Activated naive CD4-positive, alpha-beta T cell (primary cell): ENCODE measurements at regions not wholly inside any gene's neighbourhood (a gene's known extent, or its start where the extent isn't known, plus 50 kb on each side); places are given as distances from the start of the nearest gene placed in this dataset.

Experiments
- DNase-seq, 4 experiments: peaks; one replicate each; lab custom pipeline; 2025; lab: John Stamatoyannopoulos, UW

DNA sequence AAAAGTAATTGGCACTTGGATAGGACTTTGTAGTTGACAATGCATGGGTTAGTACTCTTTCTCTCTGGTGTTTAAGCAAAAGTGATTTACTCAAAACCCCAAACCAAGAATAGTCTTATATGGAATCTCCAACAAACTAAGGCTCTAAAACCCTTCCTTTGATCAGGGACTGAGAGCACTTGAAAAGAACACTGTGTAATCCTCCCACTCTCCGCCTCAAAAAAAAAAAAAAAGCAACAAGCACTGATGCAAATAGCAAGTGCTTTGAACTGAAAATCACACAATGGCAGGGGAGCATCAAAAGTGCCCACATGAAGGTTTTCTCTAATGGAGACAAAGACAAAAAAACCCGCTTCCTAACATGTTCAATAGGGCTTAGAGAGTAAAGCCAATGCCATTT is 467.9 kb upstream of the AUTS2 start:
- DNase-seq = no peak

DNA sequence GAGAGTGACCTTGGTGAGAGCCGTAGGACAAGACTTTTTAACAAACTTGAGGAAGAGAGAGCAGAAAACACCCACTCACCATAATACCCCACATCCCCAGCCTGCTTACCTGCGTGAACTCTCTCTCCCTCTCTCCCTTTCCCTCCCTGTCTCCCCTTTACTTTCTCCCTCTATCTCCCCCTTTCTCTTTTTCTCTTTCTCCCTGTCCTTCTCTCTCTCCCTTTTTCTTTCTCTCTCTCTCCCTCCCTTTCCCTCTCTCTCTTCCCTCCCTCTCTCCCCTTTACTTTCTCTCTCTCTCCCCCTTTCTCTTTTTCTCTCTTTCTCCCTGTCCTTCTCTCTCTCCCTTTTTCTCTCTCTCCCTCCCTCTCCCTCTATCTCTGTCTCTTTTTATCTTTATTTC is 464.0 kb upstream of the AUTS2 start:
- no peak for DNase-seq

DNA sequence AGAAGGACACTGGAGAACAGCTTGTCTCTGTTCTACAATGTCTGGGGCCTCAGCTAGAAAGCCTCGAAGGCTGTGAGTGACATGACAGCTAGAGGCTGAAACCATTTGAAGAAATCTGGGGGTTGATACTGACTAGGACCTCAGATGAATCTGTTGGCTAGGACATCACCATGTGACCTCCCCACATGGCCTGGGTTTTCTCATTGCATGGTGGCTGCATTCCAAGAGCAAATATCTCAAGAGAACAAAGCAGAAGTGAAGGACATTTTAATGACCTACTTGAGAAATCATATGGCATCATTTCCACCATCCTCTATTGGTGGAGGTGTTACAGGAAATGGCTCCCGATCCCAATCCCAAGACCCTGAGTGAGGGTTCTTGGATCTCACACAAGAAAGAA is 450.6 kb upstream of the AUTS2 start:
- no peak for DNase-seq

DNA sequence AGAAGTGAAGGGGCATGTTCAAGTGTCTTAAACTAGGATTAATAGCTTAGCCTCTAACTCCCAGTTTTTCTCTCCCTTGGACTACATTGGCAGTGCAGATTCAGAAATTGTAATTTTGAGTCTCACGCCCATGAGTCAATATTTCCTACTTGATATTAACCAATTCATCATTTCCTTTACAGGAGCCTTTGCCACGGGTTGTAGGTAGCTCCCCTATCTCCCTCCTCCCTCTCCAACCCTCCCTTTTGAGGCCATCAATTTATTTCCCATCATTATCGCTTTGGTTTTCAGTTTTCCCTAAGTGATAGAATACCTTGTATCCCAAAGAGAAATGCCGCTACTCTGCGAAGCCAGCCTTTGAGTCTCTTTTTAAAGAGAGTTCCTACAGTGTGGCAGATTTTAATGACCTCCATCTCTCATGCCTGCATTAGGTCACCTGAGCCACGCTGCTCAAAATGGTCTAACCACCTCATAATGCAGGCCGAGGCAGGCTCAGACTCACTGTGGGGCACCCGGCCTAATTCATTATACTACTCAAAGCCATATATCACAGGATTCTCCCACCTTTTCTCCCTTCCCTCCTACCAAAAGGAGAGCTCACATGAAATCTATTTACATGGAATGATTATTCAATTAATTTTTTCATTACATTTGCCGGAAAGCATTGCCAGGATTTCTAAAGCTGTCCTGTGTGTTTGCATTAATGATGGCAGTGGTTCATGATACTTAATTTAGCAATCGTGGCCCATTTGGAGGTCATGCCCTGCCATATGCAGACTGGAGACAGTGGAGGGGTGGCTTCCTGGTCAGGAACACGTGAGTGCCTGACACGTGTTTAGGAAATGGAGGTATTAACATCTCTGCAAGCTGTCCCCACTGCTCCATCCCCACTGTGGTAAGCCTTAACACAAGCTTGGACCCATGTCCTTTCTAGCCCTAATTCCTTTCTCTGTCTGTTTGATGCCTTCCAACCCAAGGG is 448.2 kb upstream of the AUTS2 start:
- DNase-seq = no peak

GRCh38 chr7:69162326-69162725 is 435.9 kb upstream of the AUTS2 start:
- no peak for DNase-seq

GRCh38 chr7:69162931-69163670 is 435.2 kb upstream of the AUTS2 start:
- DNase-seq = no peak

DNA sequence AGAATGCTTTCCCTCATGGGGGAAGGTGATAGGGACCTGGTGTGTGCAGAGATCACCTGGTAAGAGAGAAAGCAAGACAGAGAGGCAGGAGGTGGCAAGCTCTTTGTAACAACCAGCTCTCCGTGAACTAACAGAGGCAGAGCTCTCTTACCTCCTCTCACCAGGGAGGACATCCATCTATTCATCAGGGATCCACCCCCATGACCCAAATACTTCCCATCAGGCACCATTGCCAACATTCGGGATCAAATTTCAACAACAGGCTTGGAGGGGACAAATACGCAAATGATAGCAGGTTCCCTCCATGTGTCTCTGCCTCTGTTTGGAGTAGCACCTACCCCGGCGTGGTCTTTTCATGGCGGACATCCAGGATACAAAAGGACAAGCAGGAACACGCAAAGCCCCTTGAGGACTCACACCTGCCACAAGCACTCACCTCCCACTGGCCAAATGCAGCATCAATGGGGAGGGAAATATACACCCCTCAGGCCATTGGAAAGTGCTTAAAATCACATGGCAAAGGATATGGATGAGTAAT is 431.2 kb upstream of the AUTS2 start:
- no peak for DNase-seq

DNA sequence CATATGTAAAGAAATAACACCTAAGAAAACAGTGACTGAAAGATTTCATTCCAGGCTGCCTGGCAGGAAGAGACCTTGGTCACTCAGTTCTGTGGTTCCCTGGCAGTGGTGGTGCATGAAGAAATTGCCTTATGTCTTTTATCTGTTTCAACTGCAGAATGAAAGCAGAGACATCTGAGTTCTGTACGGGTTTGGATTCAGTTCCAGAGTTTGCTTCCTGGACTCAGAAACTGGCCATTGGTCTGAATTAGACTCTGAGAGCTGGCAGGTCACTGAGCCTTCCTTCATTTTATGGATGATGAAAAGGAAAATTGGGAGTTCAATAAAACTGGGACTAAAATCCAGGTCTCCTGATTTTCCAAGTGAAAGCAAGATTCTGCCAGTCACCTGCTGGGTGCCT is 428.9 kb upstream of the AUTS2 start:
- DNase-seq = no peak

DNA sequence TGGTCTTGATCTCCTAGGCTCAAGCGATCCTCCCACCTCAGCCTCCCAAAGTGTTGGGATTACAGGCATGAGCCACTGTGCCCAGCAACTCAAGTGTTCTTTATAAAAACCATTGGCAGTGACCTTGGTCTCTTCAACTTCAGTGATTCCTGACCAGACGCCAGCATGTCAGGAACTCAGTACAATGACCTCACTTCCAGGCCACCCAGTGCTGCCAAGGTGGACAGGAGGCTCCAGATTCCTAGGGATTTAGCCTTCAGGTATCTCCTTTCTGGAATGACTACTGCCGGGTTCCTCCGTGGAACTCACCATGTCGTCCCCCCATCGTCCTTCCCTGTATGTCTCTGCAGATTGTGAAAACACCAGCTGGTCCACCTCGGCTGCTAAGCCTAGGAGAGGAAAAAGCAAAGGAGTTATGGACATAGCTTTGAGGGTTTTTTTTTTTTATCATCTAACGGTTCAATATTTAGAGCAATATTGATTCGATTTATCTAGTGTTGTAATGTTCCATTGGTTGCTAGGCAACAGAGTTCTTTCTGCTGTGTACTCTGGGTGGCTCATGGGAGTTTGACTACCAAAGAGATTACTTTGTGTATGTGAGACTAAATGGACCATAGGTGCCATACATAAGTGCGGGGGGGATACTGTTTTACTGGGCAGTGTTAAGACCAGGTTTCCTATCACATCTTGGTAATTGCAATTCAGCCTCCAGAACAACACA is 425.8 kb upstream of the AUTS2 start:
- no peak for DNase-seq

GRCh38 chr7:69173341-69173740 is 424.9 kb upstream of the AUTS2 start:
- DNase-seq = no peak

DNA sequence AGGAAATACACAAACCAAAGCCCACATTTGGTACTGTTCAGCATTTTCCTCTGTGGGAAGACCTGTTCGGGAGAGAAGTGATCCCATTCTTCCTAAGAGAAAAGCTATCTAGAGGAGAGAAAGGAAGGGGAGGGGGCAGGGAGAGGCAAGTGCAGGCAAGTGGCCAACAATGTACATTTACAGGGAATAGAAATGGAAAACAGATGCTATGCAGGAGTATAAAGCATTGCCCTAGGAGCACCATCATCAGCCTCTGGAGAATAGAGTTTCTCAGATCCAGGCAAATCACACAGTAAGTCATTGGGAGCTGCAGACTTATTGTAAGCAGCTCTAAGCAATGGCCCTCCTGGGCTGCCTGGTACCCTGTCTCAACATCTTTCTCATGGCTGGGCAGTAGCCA is 424.4 kb upstream of the AUTS2 start:
- DNase-seq = no peak

DNA sequence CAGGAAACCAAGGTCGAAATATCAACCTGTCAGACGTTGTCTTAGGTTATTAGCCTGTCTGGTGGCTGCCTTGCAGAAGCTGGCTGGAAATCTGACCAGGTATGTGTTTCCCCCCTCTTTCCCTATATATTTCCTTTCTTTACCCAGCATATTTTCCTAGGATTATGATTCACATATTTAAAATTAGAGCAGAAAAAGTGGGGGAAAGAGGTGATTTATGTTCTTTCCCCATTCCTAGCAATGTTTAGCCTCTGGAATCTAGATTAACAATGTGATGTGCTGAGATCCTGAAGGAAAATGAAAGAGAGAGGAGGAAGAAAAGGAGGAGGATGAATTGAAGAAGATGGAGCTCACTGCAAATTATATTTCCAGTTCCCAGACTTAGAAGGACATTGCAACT is 421.4 kb upstream of the AUTS2 start:
- DNase-seq = no peak

GRCh38 chr7:69177461-69177861 is 420.8 kb upstream of the AUTS2 start:
- DNase-seq = no peak

- no peak for DNase-seq
Measured at GRCh38 chr7:69177941-69178494, 420.3 kb upstream of the AUTS2 start.

DNA sequence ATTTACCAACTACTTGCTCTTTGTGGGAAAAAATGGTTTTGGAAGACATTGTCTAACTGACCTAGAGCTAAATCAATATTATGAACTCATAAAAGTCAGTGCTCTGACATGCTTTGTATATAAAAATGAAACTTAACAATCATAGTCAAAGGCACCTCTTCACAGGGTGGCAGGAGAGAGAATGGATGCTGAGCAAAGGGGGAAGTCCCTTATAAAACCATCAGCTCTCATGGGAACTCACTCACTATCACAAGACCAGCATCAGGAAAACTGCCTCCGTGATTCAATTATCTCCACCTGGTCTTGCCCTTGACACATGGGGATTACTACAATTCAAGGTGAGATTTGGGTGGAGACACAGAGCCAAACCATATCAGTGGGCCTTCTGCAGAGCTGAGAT is 417.6 kb upstream of the AUTS2 start:
- DNase-seq = no peak

- no peak for DNase-seq
Measured at GRCh38 chr7:69182596-69183467, 415.4 kb upstream of the AUTS2 start.

GRCh38 chr7:69184339-69184738 is 413.9 kb upstream of the AUTS2 start:
- no peak for DNase-seq

DNA sequence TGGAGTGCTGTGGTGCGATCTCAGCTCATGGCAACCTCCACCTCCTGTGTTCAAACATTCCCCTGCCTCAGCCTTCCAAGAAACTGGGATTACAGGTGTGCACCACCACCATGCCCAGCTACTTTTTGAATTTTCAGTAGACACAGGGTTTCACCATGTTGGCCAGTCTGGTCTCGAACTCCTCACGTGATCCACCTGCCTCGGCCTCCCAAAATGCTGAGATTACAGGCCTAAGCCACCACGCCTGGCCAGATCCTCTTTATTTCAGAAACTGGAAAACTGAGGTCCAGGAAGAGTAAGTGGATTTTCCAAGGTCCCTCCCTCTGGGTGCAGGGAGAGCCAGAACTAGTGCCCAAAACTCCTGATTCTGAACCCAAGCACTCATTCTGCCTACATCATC is 413.1 kb upstream of the AUTS2 start:
- DNase-seq = no peak

GRCh38 chr7:69186974-69187373 is 411.3 kb upstream of the AUTS2 start:
- DNase-seq = no peak

GRCh38 chr7:69187824-69188333 is 410.4 kb upstream of the AUTS2 start:
- DNase-seq = no peak

- DNase-seq = no peak
Measured at GRCh38 chr7:69189406-69189805, 408.9 kb upstream of the AUTS2 start.
